ENCODE measurements at regions not wholly inside any gene's neighbourhood (a gene's known extent, or its start where the extent isn't known, plus 50 kb on each side); places are given as distances from the start of the nearest gene placed in this dataset.

GRCh38 chr4:123809864-123810263 lies 413.3 kb downstream of the SPRY1 start:
- TF ChIP-seq CTCF (IDR thresholded peaks at IDR 0.05) = no peak
- TF ChIP-seq POLR2A (IDR thresholded peaks at IDR 0.05) = no peak
